Upper lobe of left lung (tissue), 4 donors: ENCODE measurements at regions not wholly inside any gene's neighbourhood (a gene's known extent, or its start where the extent isn't known, plus 50 kb on each side); places are given as distances from the start of the nearest gene placed in this dataset.

Experiments
- CTCF ChIP-seq, 6 experiments: fragments of 450-650 bp in 4 of 6; fragments of 200-600 bp in 2 of 6; sonication (generic) in 2 of 6; IDR thresholded peaks; one replicate each; pipeline ENCODE4 v1.5.1; 2016 to 2019; ENCODE audit warnings: antibody characterized with exemption in 6 of 6
- EP300 ChIP-seq, 4 donors: sonication (generic); formaldehyde crosslinking; IDR thresholded peaks; one replicate each; pipeline ENCODE4 v1.5.1; 2017; ENCODE audit warnings: antibody characterized with exemption in 4 of 4, control low read depth in 2 of 4
- POLR2A ChIP-seq, 4 donors: fragments of 450-650 bp; IDR thresholded peaks; one replicate each; pipeline ENCODE4 v1.5.1; 2016 to 2017; ENCODE audit warnings: antibody characterized with exemption in 4 of 4, mild to moderate bottlenecking in 2 of 4
- POLR2AphosphoS5 ChIP-seq, 2 donors: sonication (generic); formaldehyde crosslinking; IDR thresholded peaks; one replicate each; pipeline ENCODE4 v1.5.1; 2017; ENCODE audit warnings: antibody characterized with exemption in 2 of 2

GRCh38 chr4:77336411-77337142 lies 179.6 kb downstream of the CCNG2 start:
- no peak for TF ChIP-seq CTCF (IDR thresholded peaks at IDR 0.05)
- TF ChIP-seq POLR2AphosphoS5 (IDR thresholded peaks at IDR 0.05): no peak
- no peak for TF ChIP-seq EP300 (IDR thresholded peaks at IDR 0.05)
- no peak for TF ChIP-seq POLR2A (IDR thresholded peaks at IDR 0.05)
